ENCODE measurements at regions not wholly inside any gene's neighbourhood (a gene's known extent, or its start where the extent isn't known, plus 50 kb on each side); places are given as distances from the start of the nearest gene placed in this dataset.

GRCh38 chr12:30181334-30181733, 397.6 kb upstream of the TMTC1 start:
- TF ChIP-seq POLR2AphosphoS5 (IDR thresholded peaks at IDR 0.05), result no peak
- TF ChIP-seq CTCF (IDR thresholded peaks at IDR 0.05), result no peak
- TF ChIP-seq POLR2A (IDR thresholded peaks at IDR 0.05), result no peak
- TF ChIP-seq EP300 (IDR thresholded peaks at IDR 0.05; ENCODE audit: low read depth), result no peak
